PC-3 (cell line): ENCODE measurements at regions not wholly inside any gene's neighbourhood (a gene's known extent, or its start where the extent isn't known, plus 50 kb on each side); places are given as distances from the start of the nearest gene placed in this dataset.

Source experiments
- ATAC-seq: fragments of 200-7000 bp; cut with Tn5 transposase; 2 replicates; pipeline ENCODE4 v1.9.1; 2020; ENCODE audit warnings: mild to moderate bottlenecking, moderate library complexity
- BruUV-seq: library from RNA; stranded (reverse); fragments of 400-500 nt; replicated peaks from 2 replicates; lab custom pipeline; 2021; lab: Mats Ljungman, UMichigan
- CTCF ChIA-PET: fragments of 300-600 bp; sonication (Branson Sonifier 250); formaldehyde crosslinking; loops from one replicate; lab custom pipeline; 2022; ENCODE audit warnings: antibody characterized with exemption; lab: Charles Lee
- POLR2A ChIA-PET: fragments of 300-600 bp; sonication (Branson Sonifier 250); formaldehyde crosslinking; loops from one replicate; lab custom pipeline; 2022; ENCODE audit warnings: antibody characterized with exemption; ENCODE audit not compliant: unreplicated experiment; lab: Charles Lee
- DNase-seq: peaks from one replicate; pipeline ENCODE4 v3.0.0-alpha.2; 2015
- H2AFZ ChIP-seq: fragments of 300-600 bp; sonication (generic); 2 replicates; pipeline ENCODE4 v1.6.0; 2016; ENCODE audit warnings: antibody characterized with exemption, low read length
- H3F3A ChIP-seq: fragments of 300-600 bp; sonication (generic); one replicate; pipeline ENCODE4 v1.6.0; 2017; ENCODE audit warnings: antibody characterized with exemption, low read length, control low read depth, mild to moderate bottlenecking; ENCODE audit not compliant: unreplicated experiment
- H3K27ac ChIP-seq: fragments of 300-600 bp; sonication (generic); 2 replicates; pipeline ENCODE4 v1.5.1; 2016; ENCODE audit warnings: mild to moderate bottlenecking, low read length
- H3K27me3 ChIP-seq: fragments of 300-600 bp; sonication (generic); 2 replicates; pipeline ENCODE4 v1.6.1; 2016; ENCODE audit warnings: low read length, mixed read lengths
- H3K36me3 ChIP-seq: fragments of 300-600 bp; sonication (generic); 2 replicates; pipeline ENCODE4 v1.6.1; 2016; ENCODE audit warnings: low read depth, mixed run types, low read length, mixed read lengths
- H3K4me1 ChIP-seq: fragments of 300-600 bp; sonication (generic); 2 replicates; pipeline ENCODE4 v1.5.1; 2016; ENCODE audit warnings: low read length; ENCODE audit not compliant: insufficient read depth
- H3K4me2 ChIP-seq: fragments of 300-600 bp; sonication (generic); 2 replicates; pipeline ENCODE4 v1.6.0; 2016; ENCODE audit warnings: low read length
- H3K4me3 ChIP-seq: fragments of 300-600 bp; sonication (generic); 2 replicates; pipeline ENCODE4 v1.5.1; 2016; ENCODE audit warnings: mild to moderate bottlenecking, low read length, mixed read lengths
- H3K79me2 ChIP-seq: fragments of 300-600 bp; sonication (generic); 2 replicates; pipeline ENCODE4 v1.6.1; 2017; ENCODE audit warnings: low read length, mixed read lengths
- H3K9ac ChIP-seq: fragments of 300-600 bp; sonication (generic); 2 replicates; pipeline ENCODE4 v1.6.0; 2016; ENCODE audit warnings: mild to moderate bottlenecking, low read length
- H3K9me2 ChIP-seq: fragments of 300-600 bp; sonication (generic); replicated peaks from 2 replicates; pipeline ENCODE4 v1.6.1; 2016; ENCODE audit warnings: mixed run types, low read length, mixed read lengths
- H3K9me3 ChIP-seq: fragments of 300-600 bp; sonication (generic); 2 replicates; pipeline ENCODE4 v1.6.1; 2016; ENCODE audit warnings: low read length, mixed read lengths
- H4K20me1 ChIP-seq: fragments of 300-600 bp; sonication (generic); 2 replicates; pipeline ENCODE4 v1.6.1; 2016; ENCODE audit warnings: low read length, mixed read lengths
- CTCF ChIP-seq: fragments of 300-600 bp; sonication (generic); conservative IDR thresholded peaks from 2 replicates; pipeline ENCODE4 v1.5.1; 2017; ENCODE audit warnings: antibody characterized with exemption, low read depth, mild to moderate bottlenecking, low read length
- EZH2 ChIP-seq: fragments of 300-600 bp; sonication (generic); IDR thresholded peaks from one replicate; pipeline ENCODE4 v1.6.1; 2017; ENCODE audit warnings: antibody characterized with exemption, mild to moderate bottlenecking, low read length; ENCODE audit not compliant: unreplicated experiment
- EZH2phosphoT487 ChIP-seq: fragments of 300-600 bp; sonication (generic); IDR thresholded peaks from 2 replicates; pipeline ENCODE4 v1.6.1; 2018; ENCODE audit warnings: mild to moderate bottlenecking, antibody characterized with exemption, low read length, borderline replicate concordance
- intact Hi-C: fragments of 100-400 bp; cut with micrococcal nuclease; formaldehyde crosslinking; loops from 2 replicates; pipeline ENCODE4 v1.9.0; 2023

GRCh38 chr13:39981056-39981455, 325.6 kb downstream of the COG6 start:
- TF ChIP-seq EZH2phosphoT487: no peak
- no peak for TF ChIP-seq CTCF
- TF ChIP-seq EZH2: no peak
- intact Hi-C loops: no loop called here
- Histone ChIP-seq H3K9me3 (no peaks in the 10 kb centered on the region), H4K20me1 (no peaks in the 10 kb centered on the region), H3K9me2 (no peaks in the 10 kb centered on the region), H3K36me3 (no peaks in the 10 kb centered on the region), H3K4me1 (no peaks in the 10 kb centered on the region), H3K27me3 (peaks cover 20% of the 10 kb centered on the region), H3K4me2 (no peak overlapping the region), H3K4me3 (no peak overlapping the region), H3K27ac (no peak overlapping the region), H3K79me2 (no peaks in the 10 kb centered on the region), H3K9ac (no peak overlapping the region), H3F3A (no peaks in the 10 kb centered on the region), H2AFZ (no peak overlapping the region)
- no peak for ATAC-seq
- no TSS peak for BruUV-seq
- ChIA-PET CTCF (no interaction called here), POLR2A (no interaction called here)
- no peak for DNase-seq

- no peaks in the 10 kb centered on the region for H4K20me1 ChIP-seq
- H2AFZ ChIP-seq: no peak overlapping the region
- H3K4me1 ChIP-seq: no peaks in the 10 kb centered on the region
- BruUV-seq: no TSS peak
- no peak overlapping the region for H3K4me3 ChIP-seq
- CTCF ChIA-PET: no interaction called here
- intact Hi-C loops: no loop called here
- no peaks in the 10 kb centered on the region for H3K9me3 ChIP-seq
- H3K27me3 ChIP-seq: peaks cover 4% of the 10 kb centered on the region; the same call in 1 of the 2 replicates
- no peak overlapping the region for H3K27ac ChIP-seq
- H3K4me2 ChIP-seq: no peak overlapping the region
- POLR2A ChIA-PET: no interaction called here
- H3K79me2 ChIP-seq: no peaks in the 10 kb centered on the region
- no peak for TF ChIP-seq EZH2
- TF ChIP-seq CTCF: no peak
- no peak for TF ChIP-seq EZH2phosphoT487
- ATAC-seq (no peak), DNase-seq (no peak)
- no peak overlapping the region for H3K9ac ChIP-seq
- no peaks in the 10 kb centered on the region for H3K9me2 ChIP-seq
- no peaks in the 10 kb centered on the region for H3F3A ChIP-seq
- no peaks in the 10 kb centered on the region for H3K36me3 ChIP-seq
These were observed 327.3 kb downstream of the COG6 start for GRCh38 chr13:39982745-39983144.

- H3F3A ChIP-seq: no peaks in the 10 kb centered on the region
- POLR2A ChIA-PET: no interaction called here
These were observed 329.6 kb downstream of the COG6 start for GRCh38 chr13:39985071-39985470.

More at GRCh38 chr13:39985071-39985470, 329.6 kb downstream of the COG6 start:
- H3K9me3 ChIP-seq: no peaks in the 10 kb centered on the region
- no peak for TF ChIP-seq EZH2phosphoT487
- no peak overlapping the region for H3K4me3 ChIP-seq
- H4K20me1 ChIP-seq: no peaks in the 10 kb centered on the region
- no peak overlapping the region for H2AFZ ChIP-seq
- BruUV-seq: no TSS peak
- no peak overlapping the region for H3K9ac ChIP-seq
- H3K36me3 ChIP-seq: no peaks in the 10 kb centered on the region
- no peak overlapping the region for H3K27ac ChIP-seq
- no peaks in the 10 kb centered on the region for H3K9me2 ChIP-seq
- no peaks in the 10 kb centered on the region for H3K79me2 ChIP-seq
- H3K27me3 ChIP-seq: no peaks in the 10 kb centered on the region
- no peak overlapping the region for H3K4me2 ChIP-seq
- intact Hi-C loops: no loop called here
- H3K4me1 ChIP-seq: no peaks in the 10 kb centered on the region
- CTCF ChIA-PET: no interaction called here
- no peak for DNase-seq
- ATAC-seq: no peak
